ENCODE measurements at regions not wholly inside any gene's neighbourhood (a gene's known extent, or its start where the extent isn't known, plus 50 kb on each side); places are given as distances from the start of the nearest gene placed in this dataset.

DNA sequence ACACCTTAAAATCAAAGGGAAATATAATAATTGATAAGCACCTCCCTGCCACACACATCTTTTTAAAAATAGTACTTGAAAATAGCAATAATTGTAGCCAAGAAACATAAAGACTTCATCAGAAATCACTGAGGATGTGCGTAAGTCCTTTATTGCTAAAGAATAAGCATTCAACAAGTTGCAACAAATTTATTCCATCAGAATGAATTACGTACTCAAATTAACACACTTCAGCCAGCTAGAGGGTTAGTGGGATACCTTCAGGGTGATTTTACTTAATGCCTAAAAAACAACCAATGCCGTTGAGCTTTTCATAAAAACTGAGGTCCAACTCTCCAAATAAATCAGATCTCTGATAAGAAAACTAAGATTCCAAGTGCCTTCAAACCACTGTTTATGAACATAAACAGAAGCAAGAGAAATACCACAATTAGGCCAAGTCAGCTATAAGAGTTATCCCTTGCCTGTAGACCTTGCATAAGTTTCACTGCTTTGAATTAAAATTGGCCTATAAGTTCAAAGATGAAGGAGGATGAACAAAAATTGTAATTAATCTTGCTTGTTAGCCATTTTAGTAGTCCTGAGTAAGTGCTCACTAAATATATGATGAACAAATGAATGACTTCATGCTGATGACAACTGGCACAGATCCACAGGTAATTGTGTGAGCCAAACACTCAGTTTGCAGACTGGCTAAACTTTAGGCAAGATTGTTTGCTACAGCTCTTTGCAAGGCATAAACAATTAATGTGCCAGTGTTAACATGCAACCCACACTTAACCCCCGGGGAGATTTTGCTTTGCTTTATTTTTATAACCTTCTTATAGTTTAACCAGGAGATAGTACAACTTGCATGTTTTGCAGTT is 375.1 kb upstream of the THBS1 start:
- DNase-seq: no peak
- H3K4me3 Mint-ChIP-seq: no peak overlapping the region
- no peaks in the 10 kb centered on the region for H3K36me3 Mint-ChIP-seq
- H3K27ac Mint-ChIP-seq: no peak overlapping the region
- H3K9me3 Mint-ChIP-seq: no peaks in the 10 kb centered on the region
- H3K27me3 Mint-ChIP-seq: peaks cover 0 to 5% of the 10 kb centered on the region in 2 donors
- no peaks in the 10 kb centered on the region for H3K4me1 Mint-ChIP-seq
- ATAC-seq (replicated peaks): no peak

DNA sequence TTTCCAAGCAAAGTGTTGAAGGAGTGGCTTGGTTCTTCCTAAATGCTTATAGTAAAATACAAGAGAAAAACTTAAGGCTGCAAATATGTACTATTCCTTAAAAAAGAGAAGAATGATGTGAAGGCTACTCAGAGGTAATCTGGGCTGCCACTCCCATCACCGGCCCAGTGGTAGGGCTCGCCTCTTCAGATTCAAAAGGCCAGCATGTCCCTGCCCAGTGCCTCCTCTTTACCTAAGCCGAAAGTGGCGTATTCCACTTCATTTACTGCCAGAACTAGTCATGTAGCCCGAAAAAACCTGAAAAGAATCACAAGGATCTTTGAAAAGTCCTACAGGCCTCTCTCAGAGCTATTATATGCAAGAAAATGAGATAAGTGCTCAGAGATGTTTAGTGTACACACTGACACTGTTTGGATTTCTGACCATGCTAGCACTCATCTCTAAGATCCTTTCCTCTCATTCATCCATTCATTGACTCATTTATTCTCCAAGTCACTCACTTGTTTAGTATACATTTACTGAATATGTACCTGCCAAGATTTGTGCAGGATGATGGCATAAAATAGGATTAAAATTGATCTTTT is 373.3 kb upstream of the THBS1 start:
- DNase-seq (no peak), ATAC-seq (replicated peaks) (no peak)
- no peaks in the 10 kb centered on the region for H3K4me1 Mint-ChIP-seq
- H3K27me3 Mint-ChIP-seq: peaks cover 0 to 5% of the 10 kb centered on the region in 2 donors
- no peaks in the 10 kb centered on the region for H3K36me3 Mint-ChIP-seq
- H3K9me3 Mint-ChIP-seq: peaks cover 0 to 4% of the 10 kb centered on the region in 2 donors
- no peak overlapping the region for H3K4me3 Mint-ChIP-seq
- H3K27ac Mint-ChIP-seq: no peak overlapping the region

DNA sequence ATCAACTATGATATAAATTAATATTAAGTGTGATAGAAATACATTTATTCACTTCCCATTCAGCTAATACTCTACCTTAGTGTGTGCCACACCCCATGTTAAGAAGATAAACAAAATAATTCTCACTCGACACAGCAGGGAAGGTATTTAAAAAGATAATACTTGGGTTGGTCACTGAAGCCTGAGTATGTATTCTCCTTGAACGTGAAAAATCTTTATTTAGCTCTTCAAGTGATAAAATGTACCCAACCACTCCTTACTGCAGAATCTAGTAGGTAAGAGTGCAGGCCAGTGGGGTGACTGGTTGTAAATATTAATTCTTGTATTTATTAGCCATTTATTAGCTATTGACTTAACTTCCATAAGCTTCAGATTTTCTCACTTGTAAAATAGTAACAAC is 372.7 kb upstream of the THBS1 start:
- peaks cover 0 to 1% of the 10 kb centered on the region in 2 donors for H3K27me3 Mint-ChIP-seq
- no peaks in the 10 kb centered on the region for H3K36me3 Mint-ChIP-seq

DNA sequence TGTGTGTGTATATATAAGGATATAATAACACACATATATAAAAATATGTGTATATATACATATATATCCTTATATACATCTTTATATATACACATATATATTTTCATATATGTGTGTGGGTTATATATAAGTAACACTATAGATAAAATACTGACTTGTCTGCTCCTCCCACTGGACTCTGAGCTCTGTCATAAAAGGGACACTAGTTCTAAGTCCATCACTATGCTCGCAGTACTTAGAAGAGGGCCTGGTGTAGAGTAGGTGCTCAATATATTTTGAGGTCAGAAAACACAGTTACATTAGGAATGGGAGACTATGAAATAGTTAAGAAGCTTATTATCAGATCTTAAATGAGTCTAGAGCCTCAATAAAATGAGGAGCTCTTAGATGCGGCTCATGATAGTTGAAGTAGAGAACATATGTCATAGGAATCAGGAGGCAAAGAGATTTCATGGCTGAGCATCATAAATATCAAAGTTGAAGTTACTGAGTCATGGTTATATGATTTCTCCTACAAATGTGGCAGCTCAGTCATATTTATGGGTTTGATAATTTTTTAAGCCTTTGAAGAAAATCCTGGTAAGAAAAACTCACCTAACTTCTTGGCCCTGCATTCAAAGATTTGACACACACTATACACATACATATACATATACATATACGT is 371.2 kb upstream of the THBS1 start:
- H3K9me3 Mint-ChIP-seq: peaks cover 0 to 4% of the 10 kb centered on the region in 2 donors
- H3K27ac Mint-ChIP-seq: no peak overlapping the region
- no peaks in the 10 kb centered on the region for H3K36me3 Mint-ChIP-seq
- H3K4me3 Mint-ChIP-seq: no peak overlapping the region
- DNase-seq (no peak), ATAC-seq (replicated peaks) (no peak)
- H3K4me1 Mint-ChIP-seq: no peaks in the 10 kb centered on the region
- no peaks in the 10 kb centered on the region for H3K27me3 Mint-ChIP-seq

More for the DNA sequence above, 372.7 kb upstream of the THBS1 start:
- DNase-seq (no peak), ATAC-seq (replicated peaks) (no peak)
- H3K27ac Mint-ChIP-seq: no peak overlapping the region
- peaks cover 0 to 4% of the 10 kb centered on the region in 2 donors for H3K9me3 Mint-ChIP-seq
- H3K4me3 Mint-ChIP-seq: no peak overlapping the region
- no peaks in the 10 kb centered on the region for H3K4me1 Mint-ChIP-seq

DNA sequence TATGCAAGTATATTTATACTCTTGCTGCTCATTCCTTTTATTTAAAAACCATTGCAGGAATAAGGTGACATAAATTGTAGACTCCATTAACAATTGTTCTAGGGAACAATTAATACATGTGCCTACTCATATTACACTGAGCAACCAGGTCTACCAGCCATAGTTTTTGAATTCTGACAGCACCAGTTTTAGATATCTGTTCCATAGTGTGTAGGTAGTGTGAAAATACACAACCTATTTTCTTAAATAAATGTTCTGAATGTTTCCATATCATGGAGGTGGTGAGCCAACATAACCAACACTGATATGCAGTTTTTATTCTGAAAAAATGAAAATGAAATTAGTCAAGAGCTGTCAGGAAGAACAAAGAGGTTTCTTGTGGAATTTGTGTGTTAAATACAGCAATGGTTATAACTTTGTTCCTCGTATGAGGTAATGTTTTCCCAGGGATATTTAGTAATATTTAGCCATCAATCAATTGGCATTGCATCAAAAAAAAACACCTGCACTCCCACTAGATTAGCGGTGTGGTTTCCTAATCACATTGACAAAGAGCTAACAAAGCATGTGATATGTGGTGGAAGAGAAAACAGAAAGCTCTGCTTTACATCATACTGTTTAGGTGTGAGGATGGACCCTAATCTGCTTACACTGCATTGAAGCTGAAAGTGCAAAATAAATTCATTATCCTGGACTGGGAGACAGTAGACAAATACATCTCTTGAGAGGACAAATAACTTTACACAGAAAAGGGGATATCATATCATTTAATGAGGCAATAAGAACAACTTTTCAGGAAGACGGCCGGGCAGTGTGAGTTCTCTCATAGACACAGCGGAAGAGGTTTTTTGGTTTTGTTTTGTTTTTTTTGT is 369.5 kb upstream of the THBS1 start:
- no peak for ATAC-seq (replicated peaks)
- Mint-ChIP-seq H3K4me3 (no peak overlapping the region), H3K36me3 (no peaks in the 10 kb centered on the region), H3K27me3 (no peaks in the 10 kb centered on the region), H3K27ac (no peak overlapping the region), H3K4me1 (no peaks in the 10 kb centered on the region), H3K9me3 (peaks cover 0 to 4% of the 10 kb centered on the region in 2 donors)
- no peak for DNase-seq

DNA sequence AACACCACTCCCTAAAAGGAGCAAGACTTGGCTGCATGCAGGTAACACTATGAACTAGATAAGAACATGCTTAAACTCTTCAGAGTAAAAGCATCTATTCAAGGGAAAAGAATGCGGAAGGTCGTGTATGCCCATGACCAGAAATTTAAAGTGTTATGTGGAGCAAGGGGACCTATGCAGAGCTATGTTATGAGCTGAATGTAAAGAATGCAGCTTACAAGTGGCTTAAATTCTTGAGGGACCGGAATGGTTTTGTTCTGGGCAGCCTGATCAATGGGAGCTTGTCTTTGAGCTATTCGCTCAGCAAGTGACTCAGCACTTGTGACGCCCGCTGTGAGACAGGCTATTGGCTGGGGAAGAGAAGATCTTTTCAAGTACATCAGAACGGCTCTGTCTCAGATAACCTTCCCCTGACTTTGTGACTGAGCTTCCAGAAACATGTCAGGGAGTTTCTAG is 367.5 kb upstream of the THBS1 start:
- Mint-ChIP-seq H3K4me1 (no peaks in the 10 kb centered on the region), H3K27ac (no peak overlapping the region), H3K9me3 (peaks cover 0 to 4% of the 10 kb centered on the region in 2 donors), H3K4me3 (no peak overlapping the region), H3K36me3 (no peaks in the 10 kb centered on the region), H3K27me3 (peaks cover 0 to 14% of the 10 kb centered on the region in 2 donors)
- ATAC-seq (replicated peaks) (no peak), DNase-seq (no peak)

DNA sequence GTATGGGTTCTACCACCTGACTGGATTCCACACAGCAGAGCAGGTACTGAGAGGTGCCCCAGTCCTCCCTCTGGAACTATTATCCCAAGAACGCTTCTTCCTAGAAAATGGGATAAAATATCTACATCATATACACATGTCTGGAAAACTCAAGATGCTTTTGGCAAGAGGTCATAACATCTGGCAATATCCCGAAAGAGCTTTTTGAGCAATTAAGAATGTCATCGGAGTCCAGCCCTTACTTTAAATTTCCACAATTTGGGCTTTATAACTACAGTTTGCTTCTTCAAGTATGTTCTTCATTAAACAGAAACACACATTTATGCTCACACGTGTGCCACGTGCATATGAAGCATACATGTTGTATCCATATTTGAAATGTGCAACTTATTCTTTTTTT is 365.9 kb upstream of the THBS1 start:
- Mint-ChIP-seq H3K4me1 (no peaks in the 10 kb centered on the region), H3K4me3 (no peak overlapping the region), H3K27ac (no peak overlapping the region), H3K9me3 (peaks cover 0 to 7% of the 10 kb centered on the region in 2 donors), H3K36me3 (no peaks in the 10 kb centered on the region), H3K27me3 (peaks cover 5 to 14% of the 10 kb centered on the region in 2 donors)
- ATAC-seq (replicated peaks) (no peak), DNase-seq (no peak)

DNA sequence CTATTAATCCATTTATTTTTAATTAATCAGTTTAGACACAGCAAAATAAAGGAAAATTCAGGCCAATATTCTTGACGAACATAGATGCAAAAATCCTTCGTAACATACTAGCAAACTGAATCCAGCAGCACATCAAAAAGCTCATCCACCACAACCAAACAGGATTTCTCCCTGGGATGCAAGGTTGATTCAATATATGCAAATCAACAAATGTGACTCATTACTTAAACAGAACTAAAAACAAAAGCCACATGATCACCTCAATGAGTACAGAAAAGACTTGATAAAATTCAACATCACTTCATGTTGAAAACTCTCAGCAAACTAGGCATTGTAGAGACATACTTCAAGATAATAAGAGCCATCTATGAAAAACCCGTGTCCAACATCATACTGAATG is 364.1 kb upstream of the THBS1 start:
- ATAC-seq (replicated peaks) (no peak), DNase-seq (no peak)
- Mint-ChIP-seq H3K4me1 (no peaks in the 10 kb centered on the region), H3K4me3 (no peak overlapping the region), H3K9me3 (peaks cover 0 to 4% of the 10 kb centered on the region in 2 donors), H3K27me3 (peaks cover 5 to 14% of the 10 kb centered on the region in 2 donors), H3K27ac (no peak overlapping the region), H3K36me3 (no peaks in the 10 kb centered on the region)

DNA sequence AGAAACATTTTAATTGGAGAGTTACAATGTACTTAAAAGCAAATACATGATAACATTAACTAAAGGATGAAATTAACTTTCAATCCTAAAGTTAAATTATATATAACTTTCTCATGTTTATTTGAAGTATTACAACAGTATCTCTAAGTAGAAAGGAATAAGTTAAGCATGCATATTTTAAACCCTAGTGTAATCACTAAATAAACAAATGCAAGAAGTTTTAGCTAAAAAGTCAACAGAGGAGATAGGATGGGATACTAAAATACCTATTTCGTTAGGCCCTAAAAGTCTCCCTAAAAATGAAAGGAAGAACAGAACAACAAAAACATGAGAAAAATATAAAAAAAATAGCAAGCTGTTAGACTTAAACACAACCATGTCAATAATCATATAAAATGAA is 361.3 kb upstream of the THBS1 start:
- Mint-ChIP-seq H3K27me3 (peaks cover 5 to 14% of the 10 kb centered on the region in 2 donors), H3K4me1 (no peaks in the 10 kb centered on the region), H3K27ac (no peak overlapping the region), H3K9me3 (peaks cover 4 to 5% of the 10 kb centered on the region in 2 donors), H3K36me3 (no peaks in the 10 kb centered on the region), H3K4me3 (no peak overlapping the region)
- no peak for DNase-seq
- no peak for ATAC-seq (replicated peaks)

DNA sequence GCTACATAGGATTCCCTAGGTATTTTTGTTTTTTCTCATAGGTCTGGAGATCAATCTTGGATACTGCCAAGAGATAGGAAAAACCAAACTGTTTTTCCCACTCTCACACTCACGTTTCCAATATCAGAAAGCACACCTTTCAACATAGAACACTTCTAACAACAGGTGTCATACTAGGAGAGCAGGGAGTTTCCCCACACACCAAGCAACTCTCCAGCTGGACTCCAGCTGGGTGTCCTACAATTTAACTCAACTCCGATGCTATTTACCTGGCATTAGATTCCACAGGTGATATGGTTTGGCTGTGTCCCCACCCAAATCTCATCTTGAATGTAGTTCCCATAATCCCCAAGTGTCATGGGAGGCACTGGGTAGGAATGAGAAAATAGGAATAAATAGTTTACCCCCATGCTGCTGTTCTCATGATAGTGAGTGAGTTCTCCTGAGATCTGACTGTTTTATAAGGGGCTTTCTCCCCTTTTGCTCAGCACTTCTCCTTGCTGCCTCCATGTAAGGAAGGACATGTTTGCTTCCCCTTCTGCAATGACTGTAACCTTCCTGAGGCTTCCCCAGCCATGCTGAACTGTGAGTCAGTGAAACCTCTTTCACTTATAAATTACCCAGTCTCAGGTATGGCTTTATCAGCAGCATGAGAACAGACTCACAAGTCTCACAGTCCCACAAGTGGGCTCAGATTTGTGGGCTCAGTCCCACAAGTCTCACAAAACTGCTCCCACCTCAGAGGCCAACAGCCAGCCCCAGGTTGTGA is 354.5 kb upstream of the THBS1 start:
- Mint-ChIP-seq H3K9me3 (peaks cover 2 to 4% of the 10 kb centered on the region in 2 donors), H3K4me1 (no peaks in the 10 kb centered on the region), H3K27me3 (peaks cover 0 to 8% of the 10 kb centered on the region in 2 donors), H3K36me3 (no peaks in the 10 kb centered on the region), H3K27ac (no peak overlapping the region), H3K4me3 (no peak overlapping the region)
- no peak for DNase-seq
- ATAC-seq (replicated peaks): no peak

DNA sequence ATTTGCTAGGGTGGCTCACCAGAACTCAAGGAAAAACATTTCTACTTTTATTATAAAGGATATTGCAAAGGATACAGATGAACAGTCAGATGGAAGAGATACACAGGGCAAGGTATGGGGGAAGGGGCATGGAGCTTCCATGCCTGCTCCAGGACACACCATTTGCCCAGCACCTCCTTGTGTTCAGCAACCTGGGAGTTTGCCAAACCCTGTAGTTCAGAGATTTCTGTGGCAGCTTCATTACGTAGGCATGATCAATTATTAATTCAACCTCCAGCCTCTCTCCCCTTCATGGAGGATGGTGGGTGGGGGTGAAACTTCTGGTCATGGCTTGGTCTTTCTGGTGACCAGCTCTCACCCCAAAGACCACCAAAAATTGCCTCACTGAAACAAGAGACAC is 353.9 kb upstream of the THBS1 start:
- ATAC-seq (replicated peaks): no peak
- no peak for DNase-seq
- Mint-ChIP-seq H3K4me3 (no peak overlapping the region), H3K27ac (no peak overlapping the region), H3K36me3 (no peaks in the 10 kb centered on the region), H3K9me3 (peaks cover 2 to 4% of the 10 kb centered on the region in 2 donors), H3K4me1 (no peaks in the 10 kb centered on the region), H3K27me3 (peaks cover 0 to 8% of the 10 kb centered on the region in 2 donors)

DNA sequence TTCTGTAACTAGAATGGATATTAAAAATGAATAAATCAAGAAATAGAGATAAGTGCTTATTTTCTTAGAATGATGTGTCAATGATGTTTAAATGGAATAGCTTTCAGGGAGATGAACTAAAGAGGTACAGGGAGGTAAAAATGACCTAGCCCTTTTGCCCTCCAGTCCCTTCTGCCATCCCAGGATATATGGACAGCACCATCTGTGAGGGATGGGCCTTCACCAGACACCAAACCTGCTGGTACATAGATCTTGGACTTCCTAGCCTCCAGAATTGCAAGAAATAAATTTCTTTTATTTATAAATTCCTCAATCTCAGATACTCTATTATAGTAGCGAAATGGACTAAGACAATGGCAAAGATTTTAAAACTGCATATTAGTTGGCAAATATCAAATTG is 352.0 kb upstream of the THBS1 start:
- no peak overlapping the region for H3K27ac Mint-ChIP-seq
- peaks cover 2 to 3% of the 10 kb centered on the region in 2 donors for H3K9me3 Mint-ChIP-seq
- no peaks in the 10 kb centered on the region for H3K4me1 Mint-ChIP-seq
- no peaks in the 10 kb centered on the region for H3K36me3 Mint-ChIP-seq
- H3K27me3 Mint-ChIP-seq: peaks cover 0 to 8% of the 10 kb centered on the region in 2 donors
- no peak overlapping the region for H3K4me3 Mint-ChIP-seq
- ATAC-seq (replicated peaks) (no peak), DNase-seq (no peak)

DNA sequence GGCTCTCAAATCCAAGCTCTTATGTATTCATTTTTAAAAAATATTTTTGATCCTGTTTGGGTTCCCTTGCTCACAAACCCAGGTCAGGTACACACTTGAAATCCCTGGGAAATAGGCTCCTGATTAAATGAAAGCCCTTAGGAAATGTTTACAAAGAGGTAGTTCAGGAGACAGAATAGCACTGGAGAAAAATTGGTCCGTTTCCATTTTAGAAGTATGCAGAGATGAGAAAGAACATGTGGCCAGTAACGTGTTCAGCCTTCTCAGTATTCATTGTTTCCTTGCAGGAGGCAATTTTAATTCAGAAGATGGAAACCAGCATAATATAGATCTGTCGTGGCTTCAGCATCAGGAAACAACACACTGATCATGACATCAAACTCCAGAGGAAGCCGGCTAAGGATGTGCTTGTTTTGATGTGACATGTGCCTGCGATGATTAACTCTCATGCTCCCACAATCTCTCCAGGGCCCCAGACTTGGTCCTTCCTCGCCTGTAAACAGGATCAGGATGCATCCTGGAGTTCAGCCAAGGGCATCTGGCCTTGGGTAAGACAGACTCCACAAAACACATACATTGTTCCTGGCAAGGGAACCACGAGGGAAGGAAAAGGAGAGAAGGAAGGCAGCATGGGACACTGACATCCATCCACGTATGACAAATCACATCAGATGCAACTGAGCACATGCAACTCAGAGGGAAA is 350.5 kb upstream of the THBS1 start:
- Mint-ChIP-seq H3K9me3 (peaks cover 0 to 1% of the 10 kb centered on the region in 2 donors), H3K4me1 (no peaks in the 10 kb centered on the region), H3K4me3 (no peak overlapping the region), H3K36me3 (no peaks in the 10 kb centered on the region), H3K27me3 (peaks cover 0 to 8% of the 10 kb centered on the region in 2 donors), H3K27ac (no peak overlapping the region)
- no peak for ATAC-seq (replicated peaks)
- DNase-seq: no peak

Data from stimulated activated naive B cell treated with anti-CD40 and anti-IgM and Interleukin-4, amounts not matched to agents 10 μg/mL and 1 μg/mL and 100 μg/mL, for 72 hours (primary cell).